ENCODE measurements at regions not wholly inside any gene's neighbourhood (a gene's known extent, or its start where the extent isn't known, plus 50 kb on each side); places are given as distances from the start of the nearest gene placed in this dataset.

GRCh38 chr11:37402663-37403062 is 804.6 kb upstream of the RAG2 start:
- ChIA-PET POLR2A (no interaction called here), CTCF (ENCODE audit: low intra/inter-chr PET ratio, low total read pairs) (no interaction called here)
- ATAC-seq = no peak
- FAIRE-seq = no peak
- H3K27ac ChIP-seq (ENCODE audit: extremely low read length, insufficient read depth, low read length) = no peak overlapping the region
- peak; percentile 74 to 85; a peak in 3 of 4 replicates for TF ChIP-seq MAFK (conservative IDR thresholded peaks at IDR 0.05 in 1 of 2, IDR thresholded peaks at IDR 0.05 in 1 of 2; ENCODE audit: low read length in 2 of 2)
- TF ChIP-seq ATF2 (CRISPR knock-in tag; IDR thresholded peaks at IDR 0.05) = no peak
- peak; percentile 84 for TF ChIP-seq MAFF (IDR thresholded peaks at IDR 0.05; ENCODE audit: low read depth, low read length)
- DNase-seq (ENCODE audit: low spot score) = no peak
- H3K4me3 ChIP-seq (replicated peaks in 1 of 3; ENCODE audit: insufficient read depth in 1 of 3, low read depth in 2 of 3, low read length in 3 of 3) = no peak overlapping the region
- intact Hi-C loops (cut with micrococcal nuclease; ENCODE audit: unreplicated experiment) (no loop called here), in situ Hi-C loops (cut with HindIII; ENCODE audit: extremely low pct_ligation_motif_present, low pct_unique_long_range_greater_than_20kb) (no loop called here)
- no peaks in the 10 kb centered on the region for H4K20me1 ChIP-seq (ENCODE audit: insufficient read depth, low read length)
- H3K4me1 ChIP-seq (ENCODE audit: insufficient read depth, low read length) = no peaks in the 10 kb centered on the region
- H3K4me2 ChIP-seq (ENCODE audit: low read depth, low read length) = no peak overlapping the region
- H3K27me3 ChIP-seq (ENCODE audit: control insufficient read depth in 1 of 2, insufficient read depth in 2 of 2, low read length in 2 of 2) = no peaks in the 10 kb centered on the region
- H2AFZ ChIP-seq (ENCODE audit: low read length) = no peak overlapping the region
- no peaks in the 10 kb centered on the region for H3K36me3 ChIP-seq (replicated peaks in 1 of 2; ENCODE audit: control insufficient read depth in 1 of 2, insufficient read depth in 2 of 2, low read length in 2 of 2)
- BruUV-seq (replicated peaks) = no TSS peak
- WGBS (ENCODE audit: low lambda C conversion rate) = 6% methylated on average over 1 of the region's 1 CpG
- H3K79me2 ChIP-seq (ENCODE audit: insufficient read depth, low read length) = no peaks in the 10 kb centered on the region
- H3K9me3 ChIP-seq (ENCODE audit: low read length) = peaks cover 76% of the 10 kb centered on the region
- no peak overlapping the region for H3K9ac ChIP-seq (ENCODE audit: insufficient read depth, low read depth, low read length)

GRCh38 chr11:37394236-37394870 is 796.3 kb upstream of the RAG2 start:
- no peaks in the 10 kb centered on the region for H3K4me1 ChIP-seq (ENCODE audit: insufficient read depth, low read length)

More at GRCh38 chr11:37394236-37394870, 796.3 kb upstream of the RAG2 start:
- no peak overlapping the region for H3K4me3 ChIP-seq (replicated peaks in 1 of 3; ENCODE audit: insufficient read depth in 1 of 3, low read depth in 2 of 3, low read length in 3 of 3)
- peaks cover 90% of the 10 kb centered on the region for H3K9me3 ChIP-seq (ENCODE audit: low read length)
- 0% methylated on average over 1 of the region's 1 CpG for WGBS (ENCODE audit: low lambda C conversion rate)
- no peaks in the 10 kb centered on the region for H3K27me3 ChIP-seq (ENCODE audit: control insufficient read depth in 1 of 2, insufficient read depth in 2 of 2, low read length in 2 of 2)
- ChIA-PET POLR2A (no interaction called here), CTCF (ENCODE audit: low intra/inter-chr PET ratio, low total read pairs) (no interaction called here)
- DNase-seq (ENCODE audit: low spot score) (no peak), ATAC-seq (no peak), FAIRE-seq (no peak)
- no peak overlapping the region for H3K4me2 ChIP-seq (ENCODE audit: low read depth, low read length)
- no peaks in the 10 kb centered on the region for H3K36me3 ChIP-seq (replicated peaks in 1 of 2; ENCODE audit: control insufficient read depth in 1 of 2, insufficient read depth in 2 of 2, low read length in 2 of 2)
- H3K27ac ChIP-seq (ENCODE audit: extremely low read length, insufficient read depth, low read length) = no peak overlapping the region
- in situ Hi-C loops (cut with HindIII; ENCODE audit: extremely low pct_ligation_motif_present, low pct_unique_long_range_greater_than_20kb) = no loop called here
- TF ChIP-seq TAF1 (CRISPR knock-in tag; IDR thresholded peaks at IDR 0.05) = no peak
- no peak for TF ChIP-seq TRAFD1 (CRISPR knock-in tag; IDR thresholded peaks at IDR 0.05; ENCODE audit: borderline replicate concordance)
- no peak for TF ChIP-seq ZBTB20 (CRISPR knock-in tag; IDR thresholded peaks at IDR 0.05; ENCODE audit: borderline replicate concordance, low read depth)
- TF ChIP-seq ZNF136 (CRISPR knock-in tag; IDR thresholded peaks at IDR 0.05; ENCODE audit: low read depth) = no peak
- TF ChIP-seq TCF7L2 (IDR thresholded peaks at IDR 0.05; ENCODE audit: low read depth, low read length) = no peak
- TF ChIP-seq ZNF616 (CRISPR knock-in tag; IDR thresholded peaks at IDR 0.05; ENCODE audit: low read depth) = no peak
- H2AFZ ChIP-seq (ENCODE audit: low read length) = no peak overlapping the region
- intact Hi-C loops (cut with micrococcal nuclease; ENCODE audit: unreplicated experiment) = no loop called here
- H4K20me1 ChIP-seq (ENCODE audit: insufficient read depth, low read length) = no peaks in the 10 kb centered on the region
- no peaks in the 10 kb centered on the region for H3K79me2 ChIP-seq (ENCODE audit: insufficient read depth, low read length)
- no peak overlapping the region for H3K9ac ChIP-seq (ENCODE audit: insufficient read depth, low read depth, low read length)
- no TSS peak for BruUV-seq (replicated peaks)

All from HepG2 (cell line).